HG03139 (cell line): ENCODE measurements at regions not wholly inside any gene's neighbourhood (a gene's known extent, or its start where the extent isn't known, plus 50 kb on each side); places are given as distances from the start of the nearest gene placed in this dataset.
"Not testable (repeated sequence)": the region's sequence is repeated elsewhere in the genome, so short reads cannot be mapped to it uniquely, and the experiment has no call there.

Source experiments
- ATAC-seq: cut with Tn5 transposase; IDR thresholded peaks from one replicate; pipeline ENCODE4 v1.9.1; 2021; ENCODE audit not compliant: unreplicated experiment

DNA sequence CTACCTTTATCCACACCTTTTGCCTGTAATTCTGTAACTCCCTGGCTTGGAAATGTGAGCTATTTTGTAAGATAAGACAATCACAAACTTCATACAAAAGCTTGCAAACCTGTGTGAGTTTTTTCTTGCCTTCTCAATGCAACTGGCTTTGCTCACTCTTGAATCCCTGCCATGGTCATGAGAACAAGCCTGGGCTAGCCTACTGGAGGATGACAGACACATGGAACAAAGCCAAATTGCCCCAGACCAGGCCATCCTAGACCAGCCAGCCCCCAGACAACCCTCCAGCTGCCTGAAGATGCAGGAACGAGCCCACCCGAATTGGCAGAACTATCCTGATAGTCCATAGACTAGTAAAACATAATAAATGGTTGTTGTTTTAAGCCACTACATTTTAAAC is 466.6 kb upstream of the ERCC4 start:
- ATAC-seq, result no peak

DNA sequence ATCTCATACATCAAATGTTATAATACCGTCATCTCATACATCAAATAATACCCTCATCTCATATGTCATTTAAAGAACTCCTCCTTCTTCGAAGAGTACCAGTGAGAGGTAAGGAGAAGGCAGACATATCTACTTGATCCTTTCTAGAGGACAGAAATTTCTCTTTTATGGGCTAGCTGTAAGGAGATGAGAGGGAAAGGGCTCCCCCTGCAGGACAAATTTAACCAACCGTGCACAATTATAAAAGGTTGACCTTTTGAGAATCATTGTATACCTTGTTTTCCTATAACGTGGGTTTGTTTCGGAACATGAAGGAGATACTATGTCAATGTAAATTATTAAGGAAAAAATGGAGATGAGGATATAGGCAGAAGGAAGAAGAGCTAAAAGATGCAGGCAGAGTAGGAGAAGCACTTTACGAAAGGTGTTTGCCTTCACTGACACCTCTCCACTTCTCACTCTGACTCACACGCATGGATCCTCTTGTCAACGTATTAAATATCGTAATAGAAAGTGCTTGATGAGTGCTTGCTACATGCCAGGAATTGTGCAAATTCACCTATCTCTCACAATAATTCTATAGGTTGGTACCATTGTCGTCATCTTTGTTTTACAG is 465.9 kb upstream of the ERCC4 start:
- no peak for ATAC-seq

DNA sequence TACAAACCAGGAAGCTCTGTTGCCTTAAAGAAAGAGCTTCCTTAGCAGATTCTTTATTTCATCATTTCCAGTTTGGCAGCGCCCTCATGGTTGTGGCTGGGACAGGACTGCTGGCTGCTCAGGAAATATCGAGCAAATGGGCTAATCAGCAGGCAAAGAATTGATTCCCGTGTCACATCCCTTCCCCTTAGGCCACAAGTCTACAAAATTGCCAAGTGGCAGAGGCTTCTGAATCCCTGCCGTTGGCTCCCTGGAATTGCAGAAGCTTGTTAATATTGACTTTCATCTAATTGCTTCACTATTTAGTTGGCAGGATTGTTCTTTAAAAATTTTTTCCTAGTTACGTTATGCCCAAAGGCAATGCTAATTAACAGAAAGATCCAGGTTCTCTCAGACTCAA is 456.3 kb upstream of the ERCC4 start:
- ATAC-seq, result no peak

DNA sequence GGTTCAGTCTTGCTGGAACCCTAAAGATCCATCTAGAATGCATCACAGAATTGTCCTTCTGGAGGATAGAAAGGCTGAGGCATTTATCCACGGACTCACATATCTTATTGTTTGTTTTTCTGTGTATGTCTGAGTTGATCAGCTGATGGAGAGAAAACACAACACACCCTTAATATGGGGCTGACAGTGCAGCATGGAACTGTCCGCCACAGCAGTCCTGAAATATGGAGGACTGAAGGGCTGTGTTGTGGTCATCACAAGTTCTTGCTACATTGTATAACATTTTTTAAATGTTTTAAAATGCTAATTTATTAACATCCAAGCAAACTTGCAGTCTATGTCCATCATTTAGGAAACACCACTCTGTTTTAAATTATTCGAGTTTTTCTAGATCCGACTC is 448.9 kb upstream of the ERCC4 start:
- no peak for ATAC-seq

DNA sequence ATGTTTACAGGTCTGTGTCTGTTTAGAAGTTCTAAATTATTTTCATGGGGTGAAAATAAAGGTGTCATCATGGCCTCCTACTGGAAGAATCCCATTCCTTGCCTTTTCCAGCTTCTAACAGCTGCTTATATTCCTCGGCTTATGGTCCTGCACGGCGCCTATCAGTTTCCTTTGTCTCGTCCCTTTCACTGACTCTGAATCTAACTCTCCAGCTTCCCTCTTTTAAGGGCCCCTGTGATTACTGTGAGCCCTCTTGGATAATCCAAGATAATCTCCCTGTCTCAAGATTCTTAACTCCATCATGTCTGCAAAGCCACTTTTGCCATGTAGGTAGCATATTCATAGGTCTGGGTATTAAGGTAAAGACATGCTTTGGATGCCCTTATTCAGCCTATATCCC is 441.0 kb upstream of the ERCC4 start:
- ATAC-seq, result no peak

DNA sequence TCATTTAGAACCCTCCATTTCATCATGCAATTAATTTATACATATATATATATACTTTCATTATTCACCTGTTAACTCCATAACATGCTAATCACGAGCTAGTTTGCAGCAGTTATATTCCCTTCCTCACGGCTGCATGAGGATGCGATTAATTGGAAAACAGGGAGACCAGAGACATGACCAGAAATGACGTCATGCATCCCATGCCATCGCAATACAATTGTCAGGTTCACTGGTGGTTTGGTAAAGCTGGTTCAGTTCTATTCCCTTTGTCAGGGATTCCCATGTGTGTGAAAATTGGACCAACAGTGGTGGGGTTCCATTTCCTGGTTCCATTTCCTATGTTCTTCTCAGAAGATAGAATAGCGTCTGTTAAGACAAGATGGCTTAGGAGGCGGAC is 440.4 kb upstream of the ERCC4 start:
- no peak for ATAC-seq

GRCh38 chr16:13480801-13481200 is 439.2 kb upstream of the ERCC4 start:
- ATAC-seq, result no peak

- ATAC-seq, result no peak
These were observed 436.8 kb upstream of the ERCC4 start for GRCh38 chr16:13483121-13483520.

GRCh38 chr16:13489416-13489815 is 430.5 kb upstream of the ERCC4 start:
- not testable (repeated sequence) for ATAC-seq

- no peak for ATAC-seq
These were observed 427.9 kb upstream of the ERCC4 start for GRCh38 chr16:13492046-13492445.

GRCh38 chr16:13503960-13504635 is 415.9 kb upstream of the ERCC4 start:
- no peak for ATAC-seq

DNA sequence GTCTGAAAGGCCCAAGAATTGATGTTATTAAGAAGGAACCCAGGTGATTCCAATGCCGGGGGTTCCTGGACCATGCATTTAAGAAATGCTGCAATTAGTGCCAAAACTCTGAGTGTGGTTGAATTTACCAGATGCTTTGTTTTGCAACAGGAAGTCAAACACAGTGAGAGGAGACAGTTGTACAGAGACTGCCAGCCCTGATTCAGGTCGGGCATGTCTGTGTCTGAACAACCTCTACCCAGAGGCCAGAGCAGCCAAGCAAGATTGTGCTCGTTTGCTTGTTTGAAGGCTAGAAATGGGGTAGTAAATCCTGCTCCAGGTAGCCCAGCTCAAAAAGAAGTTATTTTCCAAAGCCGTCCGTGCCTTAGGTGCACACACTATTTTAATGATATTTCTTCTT is 412.4 kb upstream of the ERCC4 start:
- no peak for ATAC-seq

DNA sequence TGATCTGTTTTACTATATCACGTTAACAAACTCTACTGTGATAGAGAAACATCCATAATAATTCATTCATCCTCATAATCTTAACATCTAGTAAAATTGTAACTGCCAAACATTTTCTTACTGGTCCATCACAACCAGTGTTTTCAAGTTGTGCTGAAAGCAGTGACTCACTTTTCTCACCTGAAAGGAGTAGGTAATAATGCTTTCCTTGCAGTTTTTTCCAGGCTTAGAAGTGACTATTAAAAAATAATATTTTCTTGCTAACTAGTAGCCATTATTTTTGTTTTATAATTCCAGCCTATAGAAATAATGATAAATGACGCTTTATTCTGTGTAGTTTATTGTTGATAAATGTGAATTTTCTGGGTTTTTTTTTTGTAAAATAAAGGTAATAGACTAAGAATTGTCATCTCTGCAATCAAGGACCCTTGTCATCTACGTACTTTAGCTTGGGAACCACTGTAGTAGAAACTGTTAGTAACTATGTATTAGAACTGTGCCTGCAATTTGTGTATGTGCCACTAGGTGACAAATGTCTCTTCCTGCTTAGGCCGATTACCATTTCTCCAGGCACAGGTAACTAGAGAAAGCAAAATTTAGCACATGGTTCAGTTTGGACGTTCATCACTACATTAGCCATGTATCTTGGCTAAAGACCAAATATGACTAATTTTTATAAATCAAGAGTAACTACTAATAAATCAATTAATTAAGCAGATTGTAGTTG is 409.4 kb upstream of the ERCC4 start:
- ATAC-seq, result no peak

GRCh38 chr16:13517841-13518240 is 402.1 kb upstream of the ERCC4 start:
- ATAC-seq, result no peak

DNA sequence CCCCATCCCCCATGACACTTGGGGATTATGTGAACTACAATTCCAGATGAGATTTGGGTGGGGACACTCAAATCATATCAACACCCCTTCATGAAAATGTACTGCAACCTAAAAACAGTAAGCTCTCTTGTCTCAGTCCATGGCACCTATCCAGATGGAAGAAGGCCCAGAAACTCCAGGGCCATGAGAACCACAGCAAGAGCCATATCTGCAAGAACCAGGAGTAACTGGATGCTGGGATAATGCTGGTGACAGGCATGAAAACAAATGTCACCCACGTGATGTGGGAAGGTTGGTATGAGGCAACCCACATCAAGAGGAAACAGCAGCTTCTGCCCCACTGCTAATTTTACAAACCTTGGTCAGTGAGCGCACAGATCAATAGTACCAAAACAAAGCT is 400.1 kb upstream of the ERCC4 start:
- ATAC-seq, result no peak

- no peak for ATAC-seq
These were observed 398.6 kb upstream of the ERCC4 start for GRCh38 chr16:13521356-13521755.

DNA sequence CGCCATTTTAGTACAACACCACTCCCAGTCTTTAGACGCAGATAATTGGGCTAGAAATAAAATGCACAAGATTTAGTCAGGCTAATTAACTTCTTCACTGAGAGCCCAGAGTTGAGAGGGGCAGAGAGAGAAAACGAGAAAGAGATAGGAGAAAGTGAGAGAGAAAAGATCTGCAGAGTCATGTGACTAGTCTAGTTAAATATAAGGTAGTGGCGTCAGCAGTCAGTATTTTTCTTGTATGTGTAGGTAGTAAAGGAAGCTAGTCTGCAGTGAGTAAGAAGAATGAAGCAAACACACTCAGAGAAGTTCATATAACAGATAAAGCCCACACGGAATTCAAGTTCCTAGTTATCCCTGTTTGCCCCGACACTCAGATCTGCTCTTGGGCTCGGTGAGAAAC is 392.6 kb upstream of the ERCC4 start:
- no peak for ATAC-seq

DNA sequence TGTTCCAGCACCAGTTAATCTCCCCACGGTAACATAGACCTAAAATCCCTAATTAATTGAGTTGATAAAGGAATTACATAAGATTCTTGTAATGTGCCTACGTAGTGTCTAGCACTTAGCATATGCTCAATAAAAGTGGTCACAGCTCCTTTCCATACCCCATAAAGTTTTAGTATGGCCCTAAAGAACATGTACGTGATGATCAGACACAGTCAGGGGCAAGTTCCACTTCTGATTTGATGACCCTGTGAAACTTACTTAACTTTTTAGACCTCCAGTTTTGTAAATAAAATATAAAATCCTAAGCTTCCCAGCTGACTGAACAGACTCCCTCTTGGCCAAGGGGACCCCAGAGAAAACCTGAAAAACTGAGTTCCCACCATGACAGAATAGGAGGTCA is 391.3 kb upstream of the ERCC4 start:
- ATAC-seq, result no peak

DNA sequence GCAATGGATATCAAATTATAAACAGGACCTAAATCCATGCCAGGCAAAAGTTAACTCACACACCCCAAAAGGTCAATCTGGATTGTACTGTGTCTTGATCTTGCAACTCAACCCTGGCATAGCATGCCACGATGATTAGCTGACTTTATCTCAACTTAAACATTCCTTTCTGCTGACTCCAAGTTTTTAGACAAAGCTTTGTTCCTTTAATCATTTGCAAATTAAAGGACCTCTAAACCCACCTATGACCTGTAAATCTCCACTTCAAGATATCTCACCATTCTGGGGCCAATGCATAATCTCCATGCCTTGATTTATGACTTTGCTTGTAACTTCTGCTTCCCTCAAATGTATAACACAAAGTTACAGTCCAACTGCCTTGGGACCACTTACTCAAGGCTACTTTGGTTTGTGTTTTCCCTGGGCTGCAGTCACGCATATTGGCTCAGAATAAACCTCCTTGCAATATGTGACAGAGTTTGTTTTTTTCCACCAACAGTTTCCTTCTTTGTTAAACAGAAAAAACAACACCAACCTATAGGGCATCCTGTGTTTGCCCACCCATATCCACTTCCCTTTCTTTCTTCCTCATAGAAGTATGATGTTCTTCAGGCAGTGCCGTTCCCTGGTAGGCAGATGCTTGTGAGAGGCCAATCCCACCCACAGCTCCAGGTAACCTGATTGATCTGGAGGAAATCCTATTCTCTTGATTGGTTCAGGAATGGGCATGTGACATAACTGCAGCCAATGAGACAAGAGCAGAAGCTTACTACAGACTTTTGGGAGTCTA is 390.6 kb upstream of the ERCC4 start:
- no peak for ATAC-seq

GRCh38 chr16:13540771-13541170 is 379.2 kb upstream of the ERCC4 start:
- ATAC-seq, result no peak

- ATAC-seq, result no peak
These were observed 377.7 kb upstream of the ERCC4 start for GRCh38 chr16:13542284-13542683.

DNA sequence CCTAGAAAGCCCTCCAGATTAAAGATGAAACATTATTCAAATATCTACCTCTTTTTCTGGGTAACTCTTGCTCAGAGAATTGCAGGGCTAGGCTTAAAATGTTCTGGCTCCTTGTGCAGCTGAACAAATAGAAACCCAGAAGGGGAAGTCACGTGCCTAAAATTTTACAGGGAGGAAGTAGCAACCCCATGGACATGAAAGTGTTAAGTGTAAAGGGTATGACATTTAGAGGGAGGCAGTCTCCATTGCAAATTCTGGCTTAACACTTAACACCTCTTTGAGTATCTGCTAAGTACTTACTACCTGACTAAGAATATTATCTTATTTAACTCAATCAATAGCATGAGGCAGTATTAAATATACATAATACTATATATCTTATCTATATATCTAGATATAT is 376.1 kb upstream of the ERCC4 start:
- ATAC-seq, result no peak
